DOHH2 (cell line): ENCODE measurements at regions not wholly inside any gene's neighbourhood (a gene's known extent, or its start where the extent isn't known, plus 50 kb on each side); places are given as distances from the start of the nearest gene placed in this dataset.

Experiments used
- H3F3A ChIP-seq: fragments of 200-600 bp; sonication (generic), shearing (Covaris generic); 2 replicates; pipeline ENCODE4 v1.6.0; 2016; ENCODE audit warnings: antibody characterized with exemption, mild to moderate bottlenecking; ENCODE audit not compliant: control insufficient read depth, insufficient read depth
- H3K27ac ChIP-seq: fragments of 200-600 bp; sonication (generic); 2 replicates; pipeline ENCODE4 v1.5.1; 2014; ENCODE audit warnings: low read depth, mild to moderate bottlenecking, low read length, moderate library complexity
- H3K27me3 ChIP-seq: fragments of 200-600 bp; sonication (generic); 2 replicates; pipeline ENCODE4 v1.6.1; 2014; ENCODE audit warnings: mild to moderate bottlenecking, low read length, mixed read lengths; ENCODE audit not compliant: control insufficient read depth
- H3K36me3 ChIP-seq: fragments of 200-600 bp; sonication (generic); 2 replicates; pipeline ENCODE4 v1.6.1; 2014; ENCODE audit warnings: mild to moderate bottlenecking, low read length, moderate library complexity, mixed read lengths; ENCODE audit not compliant: control insufficient read depth
- H3K4me1 ChIP-seq: fragments of 200-600 bp; sonication (generic); 2 replicates; pipeline ENCODE4 v1.6.1; 2014; ENCODE audit warnings: mild to moderate bottlenecking, low read length, mixed read lengths; ENCODE audit not compliant: control insufficient read depth
- H3K4me2 ChIP-seq: fragments of 200-600 bp; sonication (generic); 2 replicates; pipeline ENCODE4 v1.6.0; 2014; ENCODE audit warnings: mild to moderate bottlenecking, low read length, moderate library complexity
- H3K4me3 ChIP-seq: fragments of 200-600 bp; sonication (generic); 2 replicates; pipeline ENCODE4 v1.5.1; 2014; ENCODE audit warnings: mild to moderate bottlenecking, low read length, mixed read lengths
- H3K79me2 ChIP-seq: fragments of 200-600 bp; sonication (generic); 2 replicates; pipeline ENCODE4 v1.6.1; 2014; ENCODE audit warnings: mild to moderate bottlenecking, low read length, mixed read lengths; ENCODE audit not compliant: control insufficient read depth
- H3K9me2 ChIP-seq: fragments of 200-600 bp; sonication (generic); replicated peaks from 2 replicates; pipeline ENCODE4 v1.6.1; 2014; ENCODE audit warnings: mild to moderate bottlenecking, low read length, mixed read lengths; ENCODE audit not compliant: control insufficient read depth
- H3K9me3 ChIP-seq: fragments of 200-600 bp; sonication (generic); 2 replicates; pipeline ENCODE4 v1.6.1; 2014; ENCODE audit warnings: antibody characterized with exemption, low read length, mixed read lengths; ENCODE audit not compliant: control insufficient read depth, insufficient read depth
- H4K20me1 ChIP-seq: fragments of 200-600 bp; sonication (generic); 2 replicates; pipeline ENCODE4 v1.6.0; 2014; ENCODE audit warnings: low read depth, mild to moderate bottlenecking, antibody characterized with exemption, low read length, moderate library complexity; ENCODE audit not compliant: control insufficient read depth, insufficient read depth
- CTCF ChIP-seq: fragments of 200-600 bp; sonication (generic); IDR thresholded peaks from one replicate; pipeline ENCODE4 v1.5.1; 2014; ENCODE audit warnings: antibody characterized with exemption, mild to moderate bottlenecking, low read depth, low read length; ENCODE audit not compliant: poor library complexity, severe bottlenecking
- EZH2phosphoT487 ChIP-seq: fragments of 200-600 bp; sonication (generic); IDR thresholded peaks from 2 replicates; pipeline ENCODE4 v1.6.1; 2017; ENCODE audit warnings: borderline replicate concordance, mild to moderate bottlenecking, antibody characterized with exemption, low read length, moderate library complexity, mixed read lengths

- H3K36me3 ChIP-seq: no peaks in the 10 kb centered on the region
- no peak overlapping the region for H3K4me2 ChIP-seq
- no peaks in the 10 kb centered on the region for H3K9me3 ChIP-seq
- H3K4me3 ChIP-seq: no peak overlapping the region
- TF ChIP-seq CTCF (no peak), EZH2phosphoT487 (no peak)
- no peaks in the 10 kb centered on the region for H3K9me2 ChIP-seq
- H3K27ac ChIP-seq: no peak overlapping the region
- H3K79me2 ChIP-seq: no peaks in the 10 kb centered on the region
- H3F3A ChIP-seq: no peaks in the 10 kb centered on the region
- H3K27me3 ChIP-seq: no peaks in the 10 kb centered on the region
- no peaks in the 10 kb centered on the region for H4K20me1 ChIP-seq
- H3K4me1 ChIP-seq: no peaks in the 10 kb centered on the region
These were observed 73.3 kb upstream of the MBOAT2 start for GRCh38 chr2:9076755-9077154.

- no peaks in the 10 kb centered on the region for H4K20me1 ChIP-seq
- H3K27ac ChIP-seq: no peak overlapping the region
- no peaks in the 10 kb centered on the region for H3K79me2 ChIP-seq
- no peaks in the 10 kb centered on the region for H3F3A ChIP-seq
- no peaks in the 10 kb centered on the region for H3K27me3 ChIP-seq
- H3K9me3 ChIP-seq: no peaks in the 10 kb centered on the region
- H3K4me1 ChIP-seq: no peaks in the 10 kb centered on the region
- H3K4me3 ChIP-seq: no peak overlapping the region
- TF ChIP-seq CTCF (no peak), EZH2phosphoT487 (no peak)
- H3K9me2 ChIP-seq: no peaks in the 10 kb centered on the region
- H3K4me2 ChIP-seq: no peak overlapping the region
- no peaks in the 10 kb centered on the region for H3K36me3 ChIP-seq
These were observed 72.7 kb upstream of the MBOAT2 start for GRCh38 chr2:9076210-9076609.

GRCh38 chr2:9074930-9075329, 71.4 kb upstream of the MBOAT2 start:
- Histone ChIP-seq H3K9me3 (no peaks in the 10 kb centered on the region), H3K4me3 (no peak overlapping the region), H3K9me2 (no peaks in the 10 kb centered on the region), H3K4me2 (no peak overlapping the region), H3K27ac (no peak overlapping the region), H4K20me1 (no peaks in the 10 kb centered on the region), H3K36me3 (no peaks in the 10 kb centered on the region), H3F3A (no peaks in the 10 kb centered on the region), H3K79me2 (no peaks in the 10 kb centered on the region), H3K27me3 (0 out of 2 replicates have a peak, but pooled peaks cover 2% of the 10 kb centered on the region), H3K4me1 (no peaks in the 10 kb centered on the region)
- TF ChIP-seq CTCF (no peak), EZH2phosphoT487 (no peak)
